Nephron (organoid): ENCODE measurements at regions not wholly inside any gene's neighbourhood (a gene's known extent, or its start where the extent isn't known, plus 50 kb on each side); places are given as distances from the start of the nearest gene placed in this dataset.

Experiments
- H3K27ac Mint-ChIP-seq, 3 experiments: 2 replicates each; pipeline ENCODE4 v1.8.0; 2020; ENCODE audit warnings: mixed read lengths in 3 of 3, mild to moderate bottlenecking in 2 of 3, moderate library complexity in 1 of 3
- H3K27me3 Mint-ChIP-seq: 2 replicates; pipeline ENCODE4 v1.8.0; 2021; ENCODE audit warnings: low read depth, mild to moderate bottlenecking, moderate library complexity, mixed read lengths
- H3K36me3 Mint-ChIP-seq: 2 replicates; pipeline ENCODE4 v1.8.0; 2020; ENCODE audit warnings: low read depth, mixed read lengths
- H3K4me1 Mint-ChIP-seq: 2 replicates; pipeline ENCODE4 v1.8.0; 2020; ENCODE audit warnings: mixed read lengths
- H3K4me3 Mint-ChIP-seq, 3 experiments: 2 replicates each; pipeline ENCODE4 v1.8.0; 2020; ENCODE audit warnings: mild to moderate bottlenecking in 3 of 3, mixed read lengths in 3 of 3, moderate library complexity in 2 of 3
- H3K9me3 Mint-ChIP-seq: 2 replicates; pipeline ENCODE4 v1.8.0; 2020; ENCODE audit warnings: mixed read lengths
- CTCF ChIP-seq, 3 experiments: fragments of 200-600 bp; sonication (generic); IDR thresholded peaks; one replicate each; pipeline ENCODE4 v1.5.0; 2021; ENCODE audit warnings: antibody characterized with exemption in 3 of 3; ENCODE audit not compliant: unreplicated experiment in 3 of 3

- Mint-ChIP-seq H3K27me3 (peaks cover 3% of the 10 kb centered on the region), H3K27ac (no peak overlapping the region), H3K4me3 (no peak overlapping the region), H3K4me1 (no peaks in the 10 kb centered on the region), H3K9me3 (peaks cover 13% of the 10 kb centered on the region), H3K36me3 (no peaks in the 10 kb centered on the region)
- TF ChIP-seq CTCF (IDR thresholded peaks at IDR 0.05; ENCODE audit: unreplicated experiment in 3 of 3), result no peak
These were observed 155.7 kb downstream of the AASDHPPT start for GRCh38 chr11:106233191-106233590.

- Mint-ChIP-seq H3K4me3 (no peak overlapping the region), H3K27ac (no peak overlapping the region), H3K36me3 (no peaks in the 10 kb centered on the region)
These were observed 157.3 kb downstream of the AASDHPPT start for GRCh38 chr11:106234794-106235193.

GRCh38 chr11:106236295-106236694 lies 158.8 kb downstream of the AASDHPPT start:
- Mint-ChIP-seq H3K4me1 (no peaks in the 10 kb centered on the region), H3K27ac (no peak overlapping the region), H3K9me3 (peaks cover 2% of the 10 kb centered on the region), H3K4me3 (no peak overlapping the region), H3K27me3 (peaks cover 3% of the 10 kb centered on the region), H3K36me3 (no peaks in the 10 kb centered on the region)
- TF ChIP-seq CTCF (IDR thresholded peaks at IDR 0.05; ENCODE audit: unreplicated experiment in 3 of 3), result no peak

More at GRCh38 chr11:106234794-106235193, 157.3 kb downstream of the AASDHPPT start:
- no peaks in the 10 kb centered on the region for H3K4me1 Mint-ChIP-seq
- peaks cover 3% of the 10 kb centered on the region for H3K27me3 Mint-ChIP-seq
- no peak for TF ChIP-seq CTCF (IDR thresholded peaks at IDR 0.05; ENCODE audit: unreplicated experiment in 3 of 3)
- H3K9me3 Mint-ChIP-seq, result peaks cover 7% of the 10 kb centered on the region

GRCh38 chr11:106238704-106239360 lies 161.4 kb downstream of the AASDHPPT start:
- Mint-ChIP-seq H3K9me3 (peaks cover 1% of the 10 kb centered on the region), H3K27me3 (peaks cover 3% of the 10 kb centered on the region), H3K27ac (no peak overlapping the region), H3K4me3 (no peak overlapping the region), H3K36me3 (no peaks in the 10 kb centered on the region), H3K4me1 (peaks cover 7% of the 10 kb centered on the region)
- no peak for TF ChIP-seq CTCF (IDR thresholded peaks at IDR 0.05; ENCODE audit: unreplicated experiment in 3 of 3)

- no peak overlapping the region for H3K27ac Mint-ChIP-seq
- TF ChIP-seq CTCF (IDR thresholded peaks at IDR 0.05; ENCODE audit: unreplicated experiment in 3 of 3), result no peak
- peaks cover 18% of the 10 kb centered on the region for H3K9me3 Mint-ChIP-seq
- peaks cover under 1% of the 10 kb centered on the region for H3K27me3 Mint-ChIP-seq
- H3K36me3 Mint-ChIP-seq, result no peaks in the 10 kb centered on the region
- H3K4me1 Mint-ChIP-seq, result peaks cover 7% of the 10 kb centered on the region
- no peak overlapping the region for H3K4me3 Mint-ChIP-seq
These were observed 164.3 kb downstream of the AASDHPPT start for GRCh38 chr11:106241601-106242257.
